Sigmoid colon (tissue), 6 donors: ENCODE measurements at regions not wholly inside any gene's neighbourhood (a gene's known extent, or its start where the extent isn't known, plus 50 kb on each side); places are given as distances from the start of the nearest gene placed in this dataset.
"Not testable (repeated sequence)": the region's sequence is repeated elsewhere in the genome, so short reads cannot be mapped to it uniquely, and the experiment has no call there.

Experiments
- DNase-seq: peaks from one replicate; pipeline ENCODE4 v3.0.0-alpha.2; 2019
- H3K27ac ChIP-seq, 4 donors: fragments of 200-600 bp; sonication (generic); one replicate each; pipeline ENCODE4 v1.5.1; 2016 to 2019; ENCODE audit warnings: mild to moderate bottlenecking in 1 of 4
- H3K27me3 ChIP-seq, 3 donors: fragments of 200-600 bp; sonication (generic); one replicate each; pipeline ENCODE4 v1.5.1; 2019; ENCODE audit warnings: mild to moderate bottlenecking in 1 of 3
- H3K36me3 ChIP-seq, 4 donors: fragments of 200-600 bp; sonication (generic); one replicate each; pipeline ENCODE4 v1.5.1; 2016 to 2019
- H3K4me1 ChIP-seq, 4 donors: fragments of 200-600 bp; sonication (generic); one replicate each; pipeline ENCODE4 v1.5.1; 2017 to 2019
- H3K4me3 ChIP-seq, 4 donors: fragments of 200-600 bp; sonication (generic); one replicate each; pipeline ENCODE4 v1.5.1; 2017 to 2019; ENCODE audit warnings: mild to moderate bottlenecking in 2 of 4, moderate library complexity in 1 of 4
- H3K9me3 ChIP-seq, 4 donors: fragments of 200-600 bp in 3 of 4; sonication (generic) in 3 of 4; one replicate each; pipeline versions ENCODE4 v1.5.1 to v1.6.1; 2013 to 2019
- CTCF ChIP-seq, 4 experiments: fragments of 450-650 bp in 3 of 4; fragments of 200-600 bp in 1 of 4; IDR thresholded peaks; one replicate each; pipeline ENCODE4 v1.5.1; 2016 to 2019; ENCODE audit warnings: antibody characterized with exemption in 4 of 4, mild to moderate bottlenecking in 3 of 4, moderate library complexity in 2 of 4
- EP300 ChIP-seq, 4 donors: sonication (generic); formaldehyde crosslinking; IDR thresholded peaks; one replicate each; pipeline ENCODE4 v1.6.1; 2017; ENCODE audit warnings: antibody characterized with exemption in 4 of 4
- POLR2A ChIP-seq, 2 donors: fragments of 450-650 bp; IDR thresholded peaks; one replicate each; pipeline ENCODE4 v1.6.1; 2016; ENCODE audit warnings: antibody characterized with exemption in 2 of 2, mild to moderate bottlenecking in 2 of 2, moderate library complexity in 2 of 2
- POLR2AphosphoS5 ChIP-seq, 4 donors: sonication (generic); formaldehyde crosslinking; IDR thresholded peaks; one replicate each; pipeline ENCODE4 v1.6.1; 2017; ENCODE audit warnings: antibody characterized with exemption in 4 of 4
- WGBS, 2 donors: extraction: QIAGEN DNeasy Blood & Tissue Kit; methylation state at CpG; one replicate each; pipeline ENCODE4 v1.1.7; 2013; 5-methylcytosine and 5-hydroxymethylcytosine counted together
- intact Hi-C: fragments of 100-400 bp; cut with DNase I; formaldehyde crosslinking; loops from one replicate; pipeline ENCODE4 v1.15.1; 2023
- donor health status: healthy with polysubstance abuse.
- donor health status: healthy.

GRCh38 chr14:105986894-105987284 is 460.5 kb downstream of the TMEM121 start:
- no peak overlapping the region for H3K4me3 ChIP-seq
- no peak for TF ChIP-seq EP300 (IDR thresholded peaks at IDR 0.05)
- no peak for TF ChIP-seq CTCF (IDR thresholded peaks at IDR 0.05)
- no peak for TF ChIP-seq POLR2AphosphoS5 (IDR thresholded peaks at IDR 0.05)
- no peak for TF ChIP-seq POLR2A (IDR thresholded peaks at IDR 0.05)
- DNase-seq = no peak
- H3K4me1 ChIP-seq = no peaks in the 10 kb centered on the region
- H3K36me3 ChIP-seq = no peaks in the 10 kb centered on the region
- 67 to 75% methylated on average over 2 of the region's 2 CpGs for WGBS, 2 donors
- H3K27ac ChIP-seq = no peak overlapping the region
- no peaks in the 10 kb centered on the region for H3K9me3 ChIP-seq
- H3K27me3 ChIP-seq = no peaks in the 10 kb centered on the region
- intact Hi-C loops = no loop called here

GRCh38 chr14:105987563-105987962 is 461.2 kb downstream of the TMEM121 start:
- intact Hi-C loops = no loop called here
- no peaks in the 10 kb centered on the region for H3K9me3 ChIP-seq
- H3K4me3 ChIP-seq = no peak overlapping the region
- H3K4me1 ChIP-seq = no peaks in the 10 kb centered on the region
- TF ChIP-seq POLR2AphosphoS5 (IDR thresholded peaks at IDR 0.05) (no peak), CTCF (IDR thresholded peaks at IDR 0.05) (no peak), EP300 (IDR thresholded peaks at IDR 0.05) (no peak), POLR2A (IDR thresholded peaks at IDR 0.05) (no peak)
- no peaks in the 10 kb centered on the region for H3K36me3 ChIP-seq
- H3K27me3 ChIP-seq = no peaks in the 10 kb centered on the region
- no peak for DNase-seq
- no peak overlapping the region for H3K27ac ChIP-seq
- 58 to 66% methylated on average over 4 of the region's 4 CpGs for WGBS, 2 donors

GRCh38 chr14:105989566-105990302 is 463.4 kb downstream of the TMEM121 start:
- Histone ChIP-seq H3K27me3 (no peaks in the 10 kb centered on the region), H3K9me3 (no peaks in the 10 kb centered on the region), H3K4me3 (no peak overlapping the region), H3K4me1 (no peaks in the 10 kb centered on the region), H3K27ac (no peak overlapping the region), H3K36me3 (no peaks in the 10 kb centered on the region)
- WGBS, 2 donors = 54 to 56% methylated on average over 2 of the region's 2 CpGs
- no peak for DNase-seq
- intact Hi-C loops = no loop called here
- TF ChIP-seq CTCF (IDR thresholded peaks at IDR 0.05) = no peak
- no peak for TF ChIP-seq POLR2AphosphoS5 (IDR thresholded peaks at IDR 0.05)
- no peak for TF ChIP-seq POLR2A (IDR thresholded peaks at IDR 0.05)
- TF ChIP-seq EP300 (IDR thresholded peaks at IDR 0.05) = no peak

GRCh38 chr14:105991677-105992076 is 465.3 kb downstream of the TMEM121 start:
- 16 to 44% methylated on average over 5 of the region's 5 CpGs for WGBS, 2 donors
- H3K9me3 ChIP-seq, H3K27me3 ChIP-seq, DNase-seq, intact Hi-C loops, H3K36me3 ChIP-seq, H3K4me1 ChIP-seq, H3K27ac ChIP-seq, H3K4me3 ChIP-seq: not testable (repeated sequence)

GRCh38 chr14:105993814-105994213 is 467.4 kb downstream of the TMEM121 start:
- Histone ChIP-seq H3K27ac (no peak overlapping the region), H3K36me3 (no peaks in the 10 kb centered on the region), H3K4me1 (no peaks in the 10 kb centered on the region), H3K27me3 (peaks cover 0 to 4% (median 0%) of the 10 kb centered on the region in 3 donors), H3K9me3 (no peaks in the 10 kb centered on the region), H3K4me3 (no peak overlapping the region)
- intact Hi-C loops = no loop called here
- TF ChIP-seq CTCF (IDR thresholded peaks at IDR 0.05) (no peak), POLR2A (IDR thresholded peaks at IDR 0.05) (no peak), EP300 (IDR thresholded peaks at IDR 0.05) (no peak), POLR2AphosphoS5 (IDR thresholded peaks at IDR 0.05) (no peak)
- 76% methylated on average over 8 of the region's 8 CpGs for WGBS, 2 donors
- DNase-seq = no peak

GRCh38 chr14:105995011-105995710 is 468.8 kb downstream of the TMEM121 start:
- H3K27ac ChIP-seq = not testable (repeated sequence)
- WGBS, 2 donors = 42 to 58% methylated on average over 4 of the region's 4 CpGs

GRCh38 chr14:105998597-105998996 is 472.2 kb downstream of the TMEM121 start:
- H3K27me3 ChIP-seq, H3K4me1 ChIP-seq, H3K9me3 ChIP-seq, intact Hi-C loops, H3K4me3 ChIP-seq, H3K36me3 ChIP-seq, DNase-seq, H3K27ac ChIP-seq: not testable (repeated sequence)
- 61 to 95% methylated on average over 1 of the region's 1 CpG for WGBS, 2 donors

More at GRCh38 chr14:105995011-105995710, 468.8 kb downstream of the TMEM121 start:
- H3K36me3 ChIP-seq, H3K4me1 ChIP-seq, H3K9me3 ChIP-seq, DNase-seq, H3K4me3 ChIP-seq, H3K27me3 ChIP-seq, intact Hi-C loops: not testable (repeated sequence)
